ENCODE measurements at regions not wholly inside any gene's neighbourhood (a gene's known extent, or its start where the extent isn't known, plus 50 kb on each side); places are given as distances from the start of the nearest gene placed in this dataset.

- DNase-seq: peak in 1 of 2 donors; percentile 1
These were observed 162.0 kb downstream of the KLF6 start for GRCh38 chr10:3622845-3623621.

GRCh38 chr10:3622427-3622826 lies 162.6 kb downstream of the KLF6 start:
- peak in 1 of 2 donors; percentile 14 for DNase-seq

GRCh38 chr10:3620818-3621217 lies 164.2 kb downstream of the KLF6 start:
- no peak for DNase-seq

GRCh38 chr10:3619241-3619640 lies 165.8 kb downstream of the KLF6 start:
- DNase-seq: no peak

GRCh38 chr10:3616880-3617279 lies 168.1 kb downstream of the KLF6 start:
- DNase-seq: no peak

GRCh38 chr10:3613318-3613717 lies 171.7 kb downstream of the KLF6 start:
- DNase-seq: no peak

- DNase-seq: no peak
These were observed 172.6 kb downstream of the KLF6 start for GRCh38 chr10:3612183-3613001.

- DNase-seq: no peak
These were observed 178.7 kb downstream of the KLF6 start for GRCh38 chr10:3606309-3606708.

- DNase-seq: no peak
These were observed 179.1 kb downstream of the KLF6 start for GRCh38 chr10:3605882-3606281.

- no peak for DNase-seq
These were observed 189.3 kb downstream of the KLF6 start for GRCh38 chr10:3595736-3596135.

GRCh38 chr10:3593611-3594010 lies 191.4 kb downstream of the KLF6 start:
- no peak for DNase-seq

- no peak for DNase-seq
These were observed 192.6 kb downstream of the KLF6 start for GRCh38 chr10:3592424-3592823.

GRCh38 chr10:3588816-3589215 lies 196.2 kb downstream of the KLF6 start:
- DNase-seq: no peak

GRCh38 chr10:3588346-3588745 lies 196.7 kb downstream of the KLF6 start:
- no peak for DNase-seq

- no peak for DNase-seq
These were observed 199.9 kb downstream of the KLF6 start for GRCh38 chr10:3584926-3585784.

- no peak for DNase-seq
These were observed 204.4 kb downstream of the KLF6 start for GRCh38 chr10:3580565-3580964.

- DNase-seq: no peak
These were observed 205.2 kb downstream of the KLF6 start for GRCh38 chr10:3579845-3580244.

- no peak for DNase-seq
These were observed 206.3 kb downstream of the KLF6 start for GRCh38 chr10:3578682-3579081.

- no peak for DNase-seq
These were observed 206.8 kb downstream of the KLF6 start for GRCh38 chr10:3578159-3578558.

- DNase-seq: no peak
These were observed 210.6 kb downstream of the KLF6 start for GRCh38 chr10:3574451-3574850.

- DNase-seq: no peak
These were observed 211.5 kb downstream of the KLF6 start for GRCh38 chr10:3573498-3573897.

GRCh38 chr10:3571310-3571825 lies 213.6 kb downstream of the KLF6 start:
- no peak for DNase-seq

- no peak for DNase-seq
These were observed 214.1 kb downstream of the KLF6 start for GRCh38 chr10:3570855-3571266.
